ENCODE measurements at regions not wholly inside any gene's neighbourhood (a gene's known extent, or its start where the extent isn't known, plus 50 kb on each side); places are given as distances from the start of the nearest gene placed in this dataset.

DNA sequence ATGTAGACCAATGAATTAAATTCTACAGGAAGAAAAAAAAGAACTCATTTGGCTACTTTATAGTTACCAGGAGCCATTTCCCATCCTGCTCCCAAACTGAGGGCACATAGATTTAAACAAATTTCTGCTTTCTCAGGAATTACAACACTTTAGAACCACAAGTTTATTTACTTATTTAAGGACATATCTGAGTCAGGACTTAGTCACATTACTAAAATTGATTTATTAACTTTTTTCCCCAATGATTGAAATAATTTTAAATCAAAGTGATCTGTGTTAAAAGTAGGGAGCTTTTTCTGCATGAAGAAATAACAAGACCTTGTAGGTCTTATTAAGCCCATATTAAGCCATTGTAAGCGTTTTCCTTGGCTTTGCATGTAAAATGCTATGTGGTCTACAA is 291.0 kb upstream of the HAND2 start:
- intact Hi-C loops (cut with micrococcal nuclease): loop anchor here (10.0 kb wide), 1 partner anchor 316 kb away; no protein-coding TSS in a partner anchor
- POLR2A ChIA-PET: no interaction called here

More for the DNA sequence above, 291.0 kb upstream of the HAND2 start:
- no peaks in the 10 kb centered on the region for H3K79me2 ChIP-seq (ENCODE audit: control insufficient read depth, insufficient read depth, low read length)
- ATAC-seq (no peak), DNase-seq (ENCODE audit: extremely low read depth in 1 of 4, low spot score in 3 of 4) (no peak), FAIRE-seq (no peak)
- no peak overlapping the region for H2AFZ ChIP-seq (ENCODE audit: low read depth, low read length)
- H4K20me1 ChIP-seq (replicated peaks; ENCODE audit: control insufficient read depth, insufficient read depth, low read length): no peaks in the 10 kb centered on the region
- no peaks in the 10 kb centered on the region for H3K9me3 ChIP-seq (replicated peaks; ENCODE audit: control insufficient read depth, insufficient read depth, low read depth, low read length)
- H3K4me2 ChIP-seq (ENCODE audit: insufficient read depth, low read length): no peak overlapping the region
- 8% methylated on average over 1 of the region's 1 CpG for WGBS (ENCODE audit: insufficient coverage, low coverage, missing lambda C conversion rate)
- no peaks in the 10 kb centered on the region for H3K9me1 ChIP-seq (ENCODE audit: control insufficient read depth, insufficient read depth, low read length)
- H3K4me1 ChIP-seq (replicated peaks in 1 of 2; ENCODE audit: control insufficient read depth in 2 of 2, insufficient read depth in 2 of 2, low read length in 2 of 2): no peaks in the 10 kb centered on the region
- H3K27ac ChIP-seq (ENCODE audit: extremely low read depth, low read depth, low read length): no peak overlapping the region
- no peak overlapping the region for H3K4me3 ChIP-seq
- CTCF ChIA-PET (ENCODE audit: low intra/inter-chr PET ratio): no interaction called here
- in situ Hi-C loops (cut with MboI): no loop called here
- no peaks in the 10 kb centered on the region for H3K36me3 ChIP-seq (ENCODE audit: control insufficient read depth, insufficient read depth, low read length)
- no TSS peak for BruUV-seq (replicated peaks)
- TF ChIP-seq CBX2 (IDR thresholded peaks at IDR 0.05; ENCODE audit: insufficient read depth, low read length, poor library complexity, severe bottlenecking) (no peak), SNIP1 (IDR thresholded peaks at IDR 0.05; ENCODE audit: low read depth) (no peak), EP300 (IDR thresholded peaks at IDR 0.05; ENCODE audit: low read length) (no peak), ZNF12 (CRISPR knock-in tag; IDR thresholded peaks at IDR 0.05) (no peak), ZNF57 (CRISPR knock-in tag; IDR thresholded peaks at IDR 0.05) (no peak), ESRRB (CRISPR knock-in tag; IDR thresholded peaks at IDR 0.05; ENCODE audit: borderline replicate concordance) (no peak), ZNF699 (CRISPR knock-in tag; IDR thresholded peaks at IDR 0.05; ENCODE audit: insufficient replicate concordance) (no peak), ZNF583 (CRISPR knock-in tag; IDR thresholded peaks at IDR 0.05) (no peak), TAF1 (IDR thresholded peaks at IDR 0.05; ENCODE audit: control insufficient read depth, extremely low read depth, insufficient read depth, low read length, severe bottlenecking) (no peak)
- TF ChIP-seq, protein P1, sequence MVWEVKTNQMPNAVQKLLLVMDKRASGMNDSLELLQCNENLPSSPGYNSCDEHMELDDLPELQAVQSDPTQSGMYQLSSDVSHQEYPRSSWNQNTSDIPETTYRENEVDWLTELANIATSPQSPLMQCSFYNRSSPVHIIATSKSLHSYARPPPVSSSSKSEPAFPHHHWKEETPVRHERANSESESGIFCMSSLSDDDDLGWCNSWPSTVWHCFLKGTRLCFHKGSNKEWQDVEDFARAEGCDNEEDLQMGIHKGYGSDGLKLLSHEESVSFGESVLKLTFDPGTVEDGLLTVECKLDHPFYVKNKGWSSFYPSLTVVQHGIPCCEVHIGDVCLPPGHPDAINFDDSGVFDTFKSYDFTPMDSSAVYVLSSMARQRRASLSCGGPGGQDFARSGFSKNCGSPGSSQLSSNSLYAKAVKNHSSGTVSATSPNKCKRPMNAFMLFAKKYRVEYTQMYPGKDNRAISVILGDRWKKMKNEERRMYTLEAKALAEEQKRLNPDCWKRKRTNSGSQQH (CRISPR knock-in tag; IDR thresholded peaks at IDR 0.05): no peak
- TF ChIP-seq, protein P2, sequence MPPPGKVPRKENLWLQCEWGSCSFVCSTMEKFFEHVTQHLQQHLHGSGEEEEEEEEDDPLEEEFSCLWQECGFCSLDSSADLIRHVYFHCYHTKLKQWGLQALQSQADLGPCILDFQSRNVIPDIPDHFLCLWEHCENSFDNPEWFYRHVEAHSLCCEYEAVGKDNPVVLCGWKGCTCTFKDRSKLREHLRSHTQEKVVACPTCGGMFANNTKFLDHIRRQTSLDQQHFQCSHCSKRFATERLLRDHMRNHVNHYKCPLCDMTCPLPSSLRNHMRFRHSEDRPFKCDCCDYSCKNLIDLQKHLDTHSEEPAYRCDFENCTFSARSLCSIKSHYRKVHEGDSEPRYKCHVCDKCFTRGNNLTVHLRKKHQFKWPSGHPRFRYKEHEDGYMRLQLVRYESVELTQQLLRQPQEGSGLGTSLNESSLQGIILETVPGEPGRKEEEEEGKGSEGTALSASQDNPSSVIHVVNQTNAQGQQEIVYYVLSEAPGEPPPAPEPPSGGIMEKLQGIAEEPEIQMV (tag; conservative IDR thresholded peaks at IDR 0.05; ENCODE audit: low read depth): no peak
- TF ChIP-seq, protein P3, sequence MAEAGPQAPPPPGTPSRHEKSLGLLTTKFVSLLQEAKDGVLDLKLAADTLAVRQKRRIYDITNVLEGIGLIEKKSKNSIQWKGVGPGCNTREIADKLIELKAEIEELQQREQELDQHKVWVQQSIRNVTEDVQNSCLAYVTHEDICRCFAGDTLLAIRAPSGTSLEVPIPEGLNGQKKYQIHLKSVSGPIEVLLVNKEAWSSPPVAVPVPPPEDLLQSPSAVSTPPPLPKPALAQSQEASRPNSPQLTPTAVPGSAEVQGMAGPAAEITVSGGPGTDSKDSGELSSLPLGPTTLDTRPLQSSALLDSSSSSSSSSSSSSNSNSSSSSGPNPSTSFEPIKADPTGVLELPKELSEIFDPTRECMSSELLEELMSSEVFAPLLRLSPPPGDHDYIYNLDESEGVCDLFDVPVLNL (CRISPR knock-in tag; IDR thresholded peaks at IDR 0.05; ENCODE audit: low read depth): no peak
- no peak overlapping the region for H3K9ac ChIP-seq (ENCODE audit: insufficient read depth in 1 of 2, low read depth in 2 of 2, low read length in 2 of 2)
- no peaks in the 10 kb centered on the region for H3K27me3 ChIP-seq (ENCODE audit: control insufficient read depth in 2 of 2, insufficient read depth in 2 of 2, low read length in 2 of 2)

All from K562 (cell line).